Muscle layer of colon (tissue), 2 donors: ENCODE measurements at regions not wholly inside any gene's neighbourhood (a gene's known extent, or its start where the extent isn't known, plus 50 kb on each side); places are given as distances from the start of the nearest gene placed in this dataset.
"Not testable (repeated sequence)": the region's sequence is repeated elsewhere in the genome, so short reads cannot be mapped to it uniquely, and the experiment has no call there.

Source experiments
- H3K27ac ChIP-seq: one replicate; pipeline ENCODE4 v1.7.0; 2013; ENCODE audit warnings: low read depth, mild to moderate bottlenecking, low read length, moderate library complexity
- H3K27me3 ChIP-seq, 2 donors: one replicate each; pipeline ENCODE4 v1.7.0; 2013; ENCODE audit warnings: low read length in 2 of 2, mild to moderate bottlenecking in 2 of 2; ENCODE audit not compliant: insufficient read depth in 2 of 2, control insufficient read depth in 1 of 2
- H3K36me3 ChIP-seq: one replicate; pipeline ENCODE4 v1.7.0; 2013; ENCODE audit warnings: mild to moderate bottlenecking, low read length; ENCODE audit not compliant: insufficient read depth
- H3K4me1 ChIP-seq: one replicate; pipeline ENCODE4 v1.7.0; 2013; ENCODE audit warnings: mild to moderate bottlenecking, low read length; ENCODE audit not compliant: insufficient read depth
- H3K4me3 ChIP-seq, 2 donors: one replicate each; pipeline ENCODE4 v1.7.0; 2013; ENCODE audit warnings: low read length in 2 of 2, low read depth in 1 of 2, mild to moderate bottlenecking in 1 of 2, moderate library complexity in 1 of 2
- H3K9ac ChIP-seq: one replicate; pipeline ENCODE4 v1.7.0; 2013; ENCODE audit warnings: low read length
- H3K9me3 ChIP-seq: one replicate; pipeline ENCODE4 v1.7.0; 2013; ENCODE audit warnings: mild to moderate bottlenecking, low read length
- donor health status: abdominal sarcoma.
- donor health status: Adenocarcinoma of cecum.

GRCh38 chr16:66036184-66036583 is 330.3 kb upstream of the CDH5 start:
- Histone ChIP-seq H3K9me3 (no peaks in the 10 kb centered on the region), H3K27me3 (no peaks in the 10 kb centered on the region), H3K4me1 (peaks cover 18% of the 10 kb centered on the region), H3K9ac (no peak overlapping the region), H3K4me3 (no peak overlapping the region), H3K36me3 (no peaks in the 10 kb centered on the region), H3K27ac (no peak overlapping the region)

DNA sequence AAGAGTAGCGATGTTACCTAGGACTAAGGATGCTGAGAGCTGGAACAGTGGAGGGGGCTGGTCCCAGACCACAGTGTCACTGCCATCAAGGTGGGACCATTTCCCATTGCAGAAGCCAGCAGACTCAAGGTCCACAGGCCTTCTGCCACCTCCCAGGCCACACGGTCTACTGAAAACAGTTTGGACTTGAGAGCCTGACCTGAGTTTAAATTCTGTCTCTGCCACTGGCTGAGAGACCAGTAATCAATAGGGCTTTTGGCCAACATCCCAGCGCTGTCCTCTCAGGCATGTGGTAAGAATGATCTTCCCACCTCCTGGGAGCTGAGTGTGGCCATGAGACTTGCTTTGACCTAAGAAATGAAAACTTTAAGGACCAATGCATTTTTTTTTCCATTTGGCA is 331.4 kb upstream of the CDH5 start:
- Histone ChIP-seq H3K4me3 (no peak overlapping the region), H3K4me1 (peaks cover 18% of the 10 kb centered on the region), H3K36me3 (no peaks in the 10 kb centered on the region), H3K9me3 (no peaks in the 10 kb centered on the region), H3K27ac (no peak overlapping the region), H3K9ac (no peak overlapping the region), H3K27me3 (no peaks in the 10 kb centered on the region)

DNA sequence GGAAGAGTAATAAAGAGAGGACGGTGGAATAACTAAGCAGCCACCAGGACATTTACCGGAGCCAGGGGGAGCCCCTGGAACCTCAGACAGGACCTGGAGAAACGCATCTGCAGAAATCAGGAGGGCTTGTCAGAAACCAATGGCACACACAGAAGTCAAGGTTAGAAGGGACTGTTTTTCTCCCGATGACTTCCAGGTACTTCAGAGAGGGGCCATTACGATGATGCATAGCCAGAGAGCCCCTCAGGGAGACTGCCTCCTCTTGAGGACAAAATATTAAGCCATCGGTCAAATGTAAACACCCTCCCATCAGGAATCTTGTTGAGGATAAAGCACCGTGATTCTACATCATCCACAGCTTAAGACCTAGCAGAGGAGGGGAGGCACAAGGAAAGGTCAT is 333.6 kb upstream of the CDH5 start:
- H3K36me3 ChIP-seq = no peaks in the 10 kb centered on the region
- H3K9me3 ChIP-seq = no peaks in the 10 kb centered on the region
- H3K27me3 ChIP-seq = no peaks in the 10 kb centered on the region
- H3K9ac ChIP-seq = no peak overlapping the region
- H3K4me1 ChIP-seq = peaks cover 22% of the 10 kb centered on the region
- H3K4me3 ChIP-seq = no peak overlapping the region
- H3K27ac ChIP-seq = no peak overlapping the region

- Histone ChIP-seq H3K27me3 (no peaks in the 10 kb centered on the region), H3K4me3 (no peak overlapping the region), H3K4me1 (peaks cover 4% of the 10 kb centered on the region), H3K9me3 (no peaks in the 10 kb centered on the region), H3K36me3 (no peaks in the 10 kb centered on the region), H3K27ac (no peak overlapping the region), H3K9ac (no peak overlapping the region)
These were observed 336.5 kb upstream of the CDH5 start for GRCh38 chr16:66030036-66030435.

- no peak overlapping the region for H3K27ac ChIP-seq
- no peaks in the 10 kb centered on the region for H3K27me3 ChIP-seq
- no peak overlapping the region for H3K9ac ChIP-seq
- H3K36me3 ChIP-seq = no peaks in the 10 kb centered on the region
- no peak overlapping the region for H3K4me3 ChIP-seq
- peaks cover 4% of the 10 kb centered on the region for H3K4me1 ChIP-seq
- H3K9me3 ChIP-seq = no peaks in the 10 kb centered on the region
These were observed 337.8 kb upstream of the CDH5 start for GRCh38 chr16:66028510-66029216.

- H3K27me3 ChIP-seq = no peaks in the 10 kb centered on the region
- H3K36me3 ChIP-seq = no peaks in the 10 kb centered on the region
- H3K9me3 ChIP-seq = no peaks in the 10 kb centered on the region
- H3K4me3 ChIP-seq = no peak overlapping the region
- peaks cover 4% of the 10 kb centered on the region for H3K4me1 ChIP-seq
- no peak overlapping the region for H3K27ac ChIP-seq
- no peak overlapping the region for H3K9ac ChIP-seq
These were observed 339.6 kb upstream of the CDH5 start for GRCh38 chr16:66026787-66027330.

DNA sequence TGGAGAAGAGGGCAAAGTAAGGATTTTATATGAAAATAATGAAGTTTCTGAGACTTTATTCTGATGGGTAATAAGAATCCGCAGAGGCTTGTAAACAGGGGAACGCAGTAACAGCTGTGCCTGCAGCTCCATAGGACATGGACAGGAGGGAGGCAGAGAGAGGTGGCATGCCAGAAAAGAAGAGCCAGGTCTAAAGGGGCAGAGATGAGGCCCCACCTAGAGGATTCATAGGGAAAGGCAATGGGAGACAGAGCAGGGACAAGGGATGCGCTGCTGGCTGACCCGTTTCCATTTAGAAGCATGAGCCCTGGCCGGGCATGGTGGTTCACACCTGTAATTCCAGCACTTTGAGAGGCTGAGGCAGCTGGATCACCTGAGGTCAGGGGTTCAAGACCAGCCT is 340.3 kb upstream of the CDH5 start:
- Histone ChIP-seq H3K9me3 (no peaks in the 10 kb centered on the region), H3K36me3 (no peaks in the 10 kb centered on the region), H3K27ac (no peak overlapping the region), H3K9ac (no peak overlapping the region), H3K4me3 (no peak overlapping the region), H3K4me1 (peaks cover 4% of the 10 kb centered on the region), H3K27me3 (no peaks in the 10 kb centered on the region)

DNA sequence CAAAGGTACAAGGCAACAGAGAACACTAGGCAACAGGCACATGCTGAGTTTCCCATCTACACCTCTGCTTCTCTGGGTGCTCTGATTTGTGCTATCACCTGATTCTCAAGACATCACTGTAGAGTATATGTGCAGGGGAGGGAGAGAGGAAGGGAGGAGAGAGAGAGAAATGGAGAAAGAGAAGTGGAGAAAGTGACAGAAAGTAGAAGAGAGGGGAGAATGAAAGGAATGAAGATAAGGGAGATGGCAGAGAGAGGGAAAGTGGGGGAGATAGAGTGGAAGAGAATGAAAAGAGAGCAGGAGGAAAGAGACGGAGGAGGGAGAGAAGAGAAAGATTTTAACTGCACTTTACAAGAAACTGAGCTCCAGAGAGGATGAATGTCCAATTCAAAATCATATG is 340.7 kb upstream of the CDH5 start:
- Histone ChIP-seq H3K4me1 (peaks cover 4% of the 10 kb centered on the region), H3K27me3 (no peaks in the 10 kb centered on the region), H3K27ac (no peak overlapping the region), H3K4me3 (no peak overlapping the region), H3K9me3 (no peaks in the 10 kb centered on the region), H3K36me3 (no peaks in the 10 kb centered on the region), H3K9ac (no peak overlapping the region)

- H3K9ac ChIP-seq, H3K27ac ChIP-seq, H3K9me3 ChIP-seq, H3K36me3 ChIP-seq, H3K27me3 ChIP-seq, H3K4me1 ChIP-seq, H3K4me3 ChIP-seq: not testable (repeated sequence)
These were observed 341.9 kb upstream of the CDH5 start for GRCh38 chr16:66024567-66024966.

GRCh38 chr16:66023481-66023880 is 343.0 kb upstream of the CDH5 start:
- no peak overlapping the region for H3K4me3 ChIP-seq
- H3K9ac ChIP-seq = no peak overlapping the region
- H3K27me3 ChIP-seq = no peaks in the 10 kb centered on the region
- no peaks in the 10 kb centered on the region for H3K9me3 ChIP-seq
- no peak overlapping the region for H3K27ac ChIP-seq
- peaks cover 2% of the 10 kb centered on the region for H3K4me1 ChIP-seq
- no peaks in the 10 kb centered on the region for H3K36me3 ChIP-seq

DNA sequence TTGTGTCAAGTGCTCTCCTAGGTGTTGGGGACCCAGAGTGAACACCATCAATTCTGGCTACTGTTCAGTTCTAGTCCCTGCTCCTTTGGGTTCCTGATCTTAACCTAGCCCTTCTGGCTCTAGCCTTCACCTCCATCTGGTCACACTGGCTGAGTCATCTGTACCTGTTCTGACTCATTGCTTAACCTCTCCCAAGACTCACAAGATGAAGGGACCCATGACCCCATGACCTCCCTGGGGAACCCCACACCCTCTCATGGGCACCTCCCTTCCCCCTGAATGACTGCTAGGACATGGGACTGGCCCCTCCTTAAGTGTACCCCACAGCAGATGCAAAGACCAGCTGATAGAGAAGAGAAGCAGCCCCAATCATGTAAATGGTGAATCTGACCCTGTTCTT is 345.8 kb upstream of the CDH5 start:
- no peaks in the 10 kb centered on the region for H3K4me1 ChIP-seq
- H3K9me3 ChIP-seq = no peaks in the 10 kb centered on the region
- no peak overlapping the region for H3K9ac ChIP-seq
- H3K36me3 ChIP-seq = no peaks in the 10 kb centered on the region
- no peaks in the 10 kb centered on the region for H3K27me3 ChIP-seq
- no peak overlapping the region for H3K4me3 ChIP-seq
- H3K27ac ChIP-seq = no peak overlapping the region

DNA sequence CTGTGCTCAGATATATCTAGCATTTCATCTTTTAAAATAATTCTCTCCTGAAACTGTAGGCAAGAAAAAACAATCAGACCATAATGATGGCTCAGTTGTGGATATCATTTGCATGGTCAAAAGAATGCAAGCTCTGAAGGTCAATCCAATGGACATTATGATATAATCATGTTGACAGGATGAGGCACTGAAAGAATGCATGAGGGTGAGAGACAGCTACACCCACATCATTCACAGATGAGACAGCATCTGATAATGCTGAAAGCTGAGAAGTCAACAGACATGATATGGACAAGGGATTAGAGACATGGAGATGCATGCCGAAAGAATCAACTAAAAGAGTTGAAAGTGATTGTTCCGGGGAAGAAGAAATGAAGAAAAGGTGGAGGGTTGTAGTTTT is 346.4 kb upstream of the CDH5 start:
- Histone ChIP-seq H3K4me3 (no peak overlapping the region), H3K27ac (no peak overlapping the region), H3K9ac (no peak overlapping the region), H3K27me3 (no peaks in the 10 kb centered on the region), H3K4me1 (no peaks in the 10 kb centered on the region), H3K36me3 (no peaks in the 10 kb centered on the region), H3K9me3 (no peaks in the 10 kb centered on the region)
